Head of caudate nucleus (tissue), 42 donors: ENCODE measurements at regions not wholly inside any gene's neighbourhood (a gene's known extent, or its start where the extent isn't known, plus 50 kb on each side); places are given as distances from the start of the nearest gene placed in this dataset.
"Not testable (repeated sequence)": the region's sequence is repeated elsewhere in the genome, so short reads cannot be mapped to it uniquely, and the experiment has no call there.

Experiments used
- DNase-seq, 42 donors: peaks; one replicate each; pipeline versions ENCODE4 v3.0.0 to v3.0.0-alpha.2; 2020 to 2021; ENCODE audit warnings: mixed read lengths in 7 of 42
- intact Hi-C: fragments of 100-400 bp; cut with DNase I; formaldehyde crosslinking; loops from one replicate; pipeline ENCODE4 v1.15.0; 2022

GRCh38 chr1:144040293-144040692 lies 68.5 kb upstream of the FAM72C start:
- intact Hi-C loops, DNase-seq: not testable (repeated sequence)

GRCh38 chr1:144034045-144034444 lies 62.3 kb upstream of the FAM72C start:
- intact Hi-C loops, DNase-seq: not testable (repeated sequence)

DNA sequence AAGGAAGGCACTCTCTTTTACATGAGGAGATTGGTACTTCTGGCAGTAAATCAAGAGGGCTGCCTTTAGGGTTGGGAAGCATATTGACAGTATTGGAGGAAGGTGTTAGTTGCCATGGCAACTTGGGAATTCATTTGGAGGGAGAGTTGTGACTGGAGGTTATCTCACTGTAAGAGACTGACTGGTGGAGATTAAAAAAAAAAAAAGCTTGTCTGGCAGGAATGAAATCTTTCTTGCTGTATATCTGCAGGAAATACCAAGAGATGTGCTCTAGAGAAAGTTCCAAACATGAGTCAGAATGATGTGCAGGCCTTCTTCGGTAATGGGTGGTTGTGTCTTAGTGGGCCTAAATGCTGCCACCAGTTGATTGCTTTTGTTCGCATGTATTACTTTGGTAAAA lies 59.8 kb upstream of the FAM72C start:
- DNase-seq, intact Hi-C loops: not testable (repeated sequence)

DNA sequence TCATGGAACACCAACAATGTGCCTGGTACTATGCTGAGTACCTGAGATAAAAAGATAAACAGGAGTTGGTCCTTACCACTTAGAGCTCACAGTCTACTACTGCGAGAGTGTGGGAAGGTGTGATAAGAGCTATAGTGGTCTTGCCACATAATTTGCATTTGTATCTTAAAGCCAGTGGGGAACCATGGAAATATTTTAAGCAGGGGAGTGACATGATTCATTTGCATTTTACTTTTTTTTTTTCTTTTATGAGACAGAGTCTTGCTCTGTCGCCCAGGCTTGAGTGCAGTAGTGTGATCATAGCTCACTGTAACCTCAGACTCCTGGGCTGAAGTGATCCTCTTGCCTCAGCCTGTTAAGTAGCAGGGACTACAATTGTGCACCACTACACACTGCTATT lies 54.2 kb upstream of the FAM72C start:
- DNase-seq, intact Hi-C loops: not testable (repeated sequence)

- intact Hi-C loops, DNase-seq: not testable (repeated sequence)
These were observed 50.1 kb upstream of the FAM72C start for GRCh38 chr1:144021690-144022384.
